Right lobe of liver (tissue), 4 donors: ENCODE measurements at regions not wholly inside any gene's neighbourhood (a gene's known extent, or its start where the extent isn't known, plus 50 kb on each side); places are given as distances from the start of the nearest gene placed in this dataset.

Source experiments
- CTCF ChIP-seq, 4 donors: fragments of 200-600 bp in 3 of 4; fragments of 450-650 bp in 1 of 4; IDR thresholded peaks; one replicate each; pipeline versions ENCODE4 v1.5.1 to v1.8.0; 2016 to 2022; ENCODE audit warnings: antibody characterized with exemption in 4 of 4, mild to moderate bottlenecking in 2 of 4
- POLR2A ChIP-seq: fragments of 450-650 bp; IDR thresholded peaks from one replicate; pipeline ENCODE4 v1.6.1; 2017; ENCODE audit warnings: antibody characterized with exemption, mild to moderate bottlenecking
- donor health status: DM: no; HTN: no; CAD: no.
- donor health status: DM: no; HTN: no; CAD: no.
- donor health status: DM: no; HTN: yes; CAD: no.

- TF ChIP-seq CTCF (IDR thresholded peaks at IDR 0.05) (no peak), POLR2A (no peak)
These were observed 713.8 kb upstream of the PABPC4L start for GRCh38 chr4:134915355-134915754.
